ENCODE measurements at regions not wholly inside any gene's neighbourhood (a gene's known extent, or its start where the extent isn't known, plus 50 kb on each side); places are given as distances from the start of the nearest gene placed in this dataset.

GRCh38 chr15:38154255-38154654 lies 98.4 kb upstream of the SPRED1 start (continued):
- no peak for TF ChIP-seq YY1 (IDR thresholded peaks at IDR 0.05; ENCODE audit: extremely low read depth, insufficient replicate concordance, low read depth, low read length)
- no peak for TF ChIP-seq EGR1 (IDR thresholded peaks at IDR 0.05; ENCODE audit: low read depth)
- TF ChIP-seq RAD21 (IDR thresholded peaks at IDR 0.05; ENCODE audit: low read depth): no peak
- TF ChIP-seq CBX3 (IDR thresholded peaks at IDR 0.05; ENCODE audit: low read depth): no peak

DNA sequence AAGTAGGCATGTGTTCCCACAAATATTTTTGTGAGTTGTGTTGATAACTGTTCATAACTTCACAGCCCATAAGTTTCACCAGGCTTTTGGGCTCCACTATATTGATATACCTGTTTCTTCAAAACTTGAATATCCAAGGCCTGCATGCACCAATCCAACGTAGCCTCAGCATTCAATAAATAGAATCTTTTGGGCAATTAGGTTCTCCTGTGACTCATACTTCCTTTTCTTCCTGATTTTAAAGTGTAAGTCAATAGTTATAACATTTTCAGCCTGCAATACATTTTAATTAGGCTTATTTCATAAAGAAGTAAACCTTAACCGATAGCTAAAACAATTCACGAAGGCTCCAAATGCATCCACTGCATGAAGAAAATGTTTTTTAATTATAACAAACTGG lies 97.8 kb upstream of the SPRED1 start:
- H3K36me3 ChIP-seq (ENCODE audit: control insufficient read depth in 1 of 2, insufficient read depth in 2 of 2, low read length in 2 of 2): no peaks in the 10 kb centered on the region
- peaks cover 0 to 5% of the 10 kb centered on the region in 2 experiments; a peak in 1 of 4 replicates for H3K9me3 ChIP-seq (ENCODE audit: control insufficient read depth in 1 of 2, insufficient read depth in 1 of 2, low read depth in 1 of 2, low read length in 2 of 2)
- H3K9me2 ChIP-seq (ENCODE audit: insufficient read depth): no peaks in the 10 kb centered on the region
- DNase-seq (ENCODE audit: low read depth, low spot score): no peak
- POLR2A ChIA-PET: no interaction called here
- no peaks in the 10 kb centered on the region for H4K20me1 ChIP-seq (ENCODE audit: insufficient read depth)
- H3K9ac ChIP-seq (ENCODE audit: low read length): no peak overlapping the region
- no peak overlapping the region for H3K27ac ChIP-seq (ENCODE audit: low read depth, low read length)
- H3K79me2 ChIP-seq (ENCODE audit: insufficient read depth, low read length): no peaks in the 10 kb centered on the region
- BruUV-seq (replicated peaks): no TSS peak
- H3K27me3 ChIP-seq (ENCODE audit: insufficient read depth, low read length): no peaks in the 10 kb centered on the region; the same call in 1 of the 2 replicates
- no peak overlapping the region for H2AFZ ChIP-seq (ENCODE audit: low read depth, low read length, poor library complexity, severe bottlenecking)
- no peak overlapping the region for H3K4me2 ChIP-seq (ENCODE audit: low read length)
- RAD21 ChIA-PET (ENCODE audit: low non-redundant PET in 1 of 2, low total read pairs in 2 of 2, uncharacterized antibody in 2 of 2, unreplicated experiment in 2 of 2): no interaction called here
- no peak for ATAC-seq
- intact Hi-C loops (cut with micrococcal nuclease): no loop called here
- H3K4me3 ChIP-seq (replicated peaks in 1 of 2; ENCODE audit: low read depth in 1 of 2, low read length in 2 of 2): no peak overlapping the region
- CTCF ChIA-PET: no interaction called here
- no peaks in the 10 kb centered on the region for H3K4me1 ChIP-seq (ENCODE audit: control insufficient read depth in 1 of 2, insufficient read depth in 2 of 2, low read length in 2 of 2)
- TF ChIP-seq ATF3 (IDR thresholded peaks at IDR 0.05) (no peak), POLR2A (IDR thresholded peaks at IDR 0.05; ENCODE audit: borderline replicate concordance, extremely low read depth, insufficient read depth, insufficient read length) (no peak), ZNF274 (IDR thresholded peaks at IDR 0.05; ENCODE audit: low read depth, low read length) (no peak), SIN3A (IDR thresholded peaks at IDR 0.05; ENCODE audit: low read depth) (no peak), CEBPB (IDR thresholded peaks at IDR 0.05; ENCODE audit: low read depth) (no peak), RAD21 (IDR thresholded peaks at IDR 0.05; ENCODE audit: low read depth) (no peak), EZH2 (IDR thresholded peaks at IDR 0.05) (no peak), SRF (IDR thresholded peaks at IDR 0.05; ENCODE audit: low read depth) (no peak), EZH2phosphoT487 (IDR thresholded peaks at IDR 0.05; ENCODE audit: borderline replicate concordance) (no peak), FOSL1 (IDR thresholded peaks at IDR 0.05; ENCODE audit: low read depth) (no peak), CBX3 (IDR thresholded peaks at IDR 0.05; ENCODE audit: low read depth) (no peak), EGR1 (IDR thresholded peaks at IDR 0.05; ENCODE audit: low read depth) (no peak), SP1 (IDR thresholded peaks at IDR 0.05; ENCODE audit: low read depth) (no peak), POLR2AphosphoS5 (IDR thresholded peaks at IDR 0.05; ENCODE audit: low read depth, low read length) (no peak), JUND (IDR thresholded peaks at IDR 0.05) (no peak)
- TF ChIP-seq, protein P1, sequence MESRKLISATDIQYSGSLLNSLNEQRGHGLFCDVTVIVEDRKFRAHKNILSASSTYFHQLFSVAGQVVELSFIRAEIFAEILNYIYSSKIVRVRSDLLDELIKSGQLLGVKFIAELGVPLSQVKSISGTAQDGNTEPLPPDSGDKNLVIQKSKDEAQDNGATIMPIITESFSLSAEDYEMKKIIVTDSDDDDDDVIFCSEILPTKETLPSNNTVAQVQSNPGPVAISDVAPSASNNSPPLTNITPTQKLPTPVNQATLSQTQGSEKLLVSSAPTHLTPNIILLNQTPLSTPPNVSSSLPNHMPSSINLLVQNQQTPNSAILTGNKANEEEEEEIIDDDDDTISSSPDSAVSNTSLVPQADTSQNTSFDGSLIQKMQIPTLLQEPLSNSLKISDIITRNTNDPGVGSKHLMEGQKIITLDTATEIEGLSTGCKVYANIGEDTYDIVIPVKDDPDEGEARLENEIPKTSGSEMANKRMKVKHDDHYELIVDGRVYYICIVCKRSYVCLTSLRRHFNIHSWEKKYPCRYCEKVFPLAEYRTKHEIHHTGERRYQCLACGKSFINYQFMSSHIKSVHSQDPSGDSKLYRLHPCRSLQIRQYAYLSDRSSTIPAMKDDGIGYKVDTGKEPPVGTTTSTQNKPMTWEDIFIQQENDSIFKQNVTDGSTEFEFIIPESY (IDR thresholded peaks at IDR 0.05; ENCODE audit: extremely low read depth, insufficient replicate concordance, low read length): no peak
- TF ChIP-seq, protein P2, sequence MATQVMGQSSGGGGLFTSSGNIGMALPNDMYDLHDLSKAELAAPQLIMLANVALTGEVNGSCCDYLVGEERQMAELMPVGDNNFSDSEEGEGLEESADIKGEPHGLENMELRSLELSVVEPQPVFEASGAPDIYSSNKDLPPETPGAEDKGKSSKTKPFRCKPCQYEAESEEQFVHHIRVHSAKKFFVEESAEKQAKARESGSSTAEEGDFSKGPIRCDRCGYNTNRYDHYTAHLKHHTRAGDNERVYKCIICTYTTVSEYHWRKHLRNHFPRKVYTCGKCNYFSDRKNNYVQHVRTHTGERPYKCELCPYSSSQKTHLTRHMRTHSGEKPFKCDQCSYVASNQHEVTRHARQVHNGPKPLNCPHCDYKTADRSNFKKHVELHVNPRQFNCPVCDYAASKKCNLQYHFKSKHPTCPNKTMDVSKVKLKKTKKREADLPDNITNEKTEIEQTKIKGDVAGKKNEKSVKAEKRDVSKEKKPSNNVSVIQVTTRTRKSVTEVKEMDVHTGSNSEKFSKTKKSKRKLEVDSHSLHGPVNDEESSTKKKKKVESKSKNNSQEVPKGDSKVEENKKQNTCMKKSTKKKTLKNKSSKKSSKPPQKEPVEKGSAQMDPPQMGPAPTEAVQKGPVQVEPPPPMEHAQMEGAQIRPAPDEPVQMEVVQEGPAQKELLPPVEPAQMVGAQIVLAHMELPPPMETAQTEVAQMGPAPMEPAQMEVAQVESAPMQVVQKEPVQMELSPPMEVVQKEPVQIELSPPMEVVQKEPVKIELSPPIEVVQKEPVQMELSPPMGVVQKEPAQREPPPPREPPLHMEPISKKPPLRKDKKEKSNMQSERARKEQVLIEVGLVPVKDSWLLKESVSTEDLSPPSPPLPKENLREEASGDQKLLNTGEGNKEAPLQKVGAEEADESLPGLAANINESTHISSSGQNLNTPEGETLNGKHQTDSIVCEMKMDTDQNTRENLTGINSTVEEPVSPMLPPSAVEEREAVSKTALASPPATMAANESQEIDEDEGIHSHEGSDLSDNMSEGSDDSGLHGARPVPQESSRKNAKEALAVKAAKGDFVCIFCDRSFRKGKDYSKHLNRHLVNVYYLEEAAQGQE (IDR thresholded peaks at IDR 0.05; ENCODE audit: low read depth): no peak
- TF ChIP-seq, protein P3, sequence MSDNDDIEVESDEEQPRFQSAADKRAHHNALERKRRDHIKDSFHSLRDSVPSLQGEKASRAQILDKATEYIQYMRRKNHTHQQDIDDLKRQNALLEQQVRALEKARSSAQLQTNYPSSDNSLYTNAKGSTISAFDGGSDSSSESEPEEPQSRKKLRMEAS (IDR thresholded peaks at IDR 0.05): no peak
- TF ChIP-seq, protein P4, sequence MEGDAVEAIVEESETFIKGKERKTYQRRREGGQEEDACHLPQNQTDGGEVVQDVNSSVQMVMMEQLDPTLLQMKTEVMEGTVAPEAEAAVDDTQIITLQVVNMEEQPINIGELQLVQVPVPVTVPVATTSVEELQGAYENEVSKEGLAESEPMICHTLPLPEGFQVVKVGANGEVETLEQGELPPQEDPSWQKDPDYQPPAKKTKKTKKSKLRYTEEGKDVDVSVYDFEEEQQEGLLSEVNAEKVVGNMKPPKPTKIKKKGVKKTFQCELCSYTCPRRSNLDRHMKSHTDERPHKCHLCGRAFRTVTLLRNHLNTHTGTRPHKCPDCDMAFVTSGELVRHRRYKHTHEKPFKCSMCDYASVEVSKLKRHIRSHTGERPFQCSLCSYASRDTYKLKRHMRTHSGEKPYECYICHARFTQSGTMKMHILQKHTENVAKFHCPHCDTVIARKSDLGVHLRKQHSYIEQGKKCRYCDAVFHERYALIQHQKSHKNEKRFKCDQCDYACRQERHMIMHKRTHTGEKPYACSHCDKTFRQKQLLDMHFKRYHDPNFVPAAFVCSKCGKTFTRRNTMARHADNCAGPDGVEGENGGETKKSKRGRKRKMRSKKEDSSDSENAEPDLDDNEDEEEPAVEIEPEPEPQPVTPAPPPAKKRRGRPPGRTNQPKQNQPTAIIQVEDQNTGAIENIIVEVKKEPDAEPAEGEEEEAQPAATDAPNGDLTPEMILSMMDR (IDR thresholded peaks at IDR 0.05 in 2 of 3, conservative IDR thresholded peaks at IDR 0.05 in 1 of 3; ENCODE audit: borderline replicate concordance in 1 of 3, insufficient read depth in 1 of 3, low read depth in 2 of 3, low read length in 2 of 3): no peak

Measured in HCT116 (cell line).